PC-9 (cell line): ENCODE measurements at regions not wholly inside any gene's neighbourhood (a gene's known extent, or its start where the extent isn't known, plus 50 kb on each side); places are given as distances from the start of the nearest gene placed in this dataset.

Experiments used
- BruUV-seq: library from RNA; stranded (reverse); fragments of 400-500 nt; replicated peaks from 2 replicates; lab custom pipeline; 2021; lab: Mats Ljungman, UMichigan
- CTCF ChIA-PET: fragments of 300-600 bp; sonication (Branson Sonifier 250); formaldehyde crosslinking; loops from one replicate; lab custom pipeline; 2022; ENCODE audit warnings: antibody characterized with exemption; lab: Charles Lee
- POLR2A ChIA-PET: fragments of 300-600 bp; sonication (Branson Sonifier 250); formaldehyde crosslinking; loops from one replicate; lab custom pipeline; 2022; ENCODE audit warnings: antibody characterized with exemption; ENCODE audit not compliant: unreplicated experiment; lab: Charles Lee
- DNase-seq, 2 experiments: peaks; one replicate each; pipeline versions ENCODE4 v3.0.0 to v3.0.0-alpha.2; 2015 to 2022; ENCODE audit warnings: mixed read lengths in 1 of 2
- H2AFZ ChIP-seq: fragments of 200-600 bp; sonication (generic); 2 replicates; pipeline ENCODE4 v1.8.1; 2017; ENCODE audit warnings: antibody characterized with exemption
- H3F3A ChIP-seq: fragments of 200-600 bp; sonication (generic); 2 replicates; pipeline ENCODE4 v1.8.1; 2017; ENCODE audit warnings: antibody characterized with exemption, mild to moderate bottlenecking, low read depth; ENCODE audit not compliant: insufficient read depth
- H3K27ac ChIP-seq: fragments of 200-600 bp; sonication (generic); 2 replicates; pipeline ENCODE4 v1.6.1; 2016; ENCODE audit warnings: mixed run types
- H3K27me3 ChIP-seq: fragments of 200-600 bp; sonication (generic); 2 replicates; pipeline ENCODE4 v1.6.1; 2016; ENCODE audit warnings: low read depth, mixed run types; ENCODE audit not compliant: insufficient read depth
- H3K36me3 ChIP-seq: fragments of 200-600 bp; sonication (generic); 2 replicates; pipeline ENCODE4 v1.6.1; 2016; ENCODE audit warnings: low read depth, mixed run types
- H3K4me1 ChIP-seq: fragments of 200-600 bp; sonication (generic); replicated peaks from 2 replicates; pipeline ENCODE4 v1.6.1; 2016; ENCODE audit warnings: mixed run types; ENCODE audit not compliant: insufficient read depth
- H3K4me2 ChIP-seq: fragments of 200-600 bp; sonication (generic); 2 replicates; pipeline ENCODE4 v1.6.1; 2017; ENCODE audit warnings: mixed run types
- H3K4me3 ChIP-seq: fragments of 200-600 bp; sonication (generic); 2 replicates; pipeline ENCODE4 v1.6.1; 2016; ENCODE audit warnings: mixed run types
- H3K79me2 ChIP-seq: fragments of 200-600 bp; sonication (generic); 2 replicates; pipeline ENCODE4 v1.6.1; 2017; ENCODE audit warnings: low read depth, mixed run types
- H3K9me2 ChIP-seq: fragments of 200-600 bp; sonication (generic); 2 replicates; pipeline ENCODE4 v1.8.1; 2017; ENCODE audit warnings: mild to moderate bottlenecking; ENCODE audit not compliant: insufficient read depth
- H3K9me3 ChIP-seq: fragments of 200-600 bp; sonication (generic); 2 replicates; pipeline ENCODE4 v1.8.1; 2016; ENCODE audit warnings: low read depth; ENCODE audit not compliant: insufficient read depth
- H4K20me1 ChIP-seq: fragments of 200-600 bp; sonication (generic); 2 replicates; pipeline ENCODE4 v1.8.1; 2017; ENCODE audit not compliant: insufficient read depth
- CTCF ChIP-seq: fragments of 200-600 bp; sonication (generic); conservative IDR thresholded peaks from 2 replicates; pipeline ENCODE4 v1.6.1; 2017; ENCODE audit warnings: mixed run types, antibody characterized with exemption, mild to moderate bottlenecking, moderate library complexity
- EZH2 ChIP-seq: fragments of 200-600 bp; sonication (generic); IDR thresholded peaks from 2 replicates; pipeline ENCODE4 v1.8.0; 2017; ENCODE audit warnings: antibody characterized with exemption, low read depth
- intact Hi-C: fragments of 100-400 bp; cut with micrococcal nuclease; formaldehyde crosslinking; loops from one replicate; pipeline ENCODE4 v1.10.0; 2022; ENCODE audit not compliant: unreplicated experiment

DNA sequence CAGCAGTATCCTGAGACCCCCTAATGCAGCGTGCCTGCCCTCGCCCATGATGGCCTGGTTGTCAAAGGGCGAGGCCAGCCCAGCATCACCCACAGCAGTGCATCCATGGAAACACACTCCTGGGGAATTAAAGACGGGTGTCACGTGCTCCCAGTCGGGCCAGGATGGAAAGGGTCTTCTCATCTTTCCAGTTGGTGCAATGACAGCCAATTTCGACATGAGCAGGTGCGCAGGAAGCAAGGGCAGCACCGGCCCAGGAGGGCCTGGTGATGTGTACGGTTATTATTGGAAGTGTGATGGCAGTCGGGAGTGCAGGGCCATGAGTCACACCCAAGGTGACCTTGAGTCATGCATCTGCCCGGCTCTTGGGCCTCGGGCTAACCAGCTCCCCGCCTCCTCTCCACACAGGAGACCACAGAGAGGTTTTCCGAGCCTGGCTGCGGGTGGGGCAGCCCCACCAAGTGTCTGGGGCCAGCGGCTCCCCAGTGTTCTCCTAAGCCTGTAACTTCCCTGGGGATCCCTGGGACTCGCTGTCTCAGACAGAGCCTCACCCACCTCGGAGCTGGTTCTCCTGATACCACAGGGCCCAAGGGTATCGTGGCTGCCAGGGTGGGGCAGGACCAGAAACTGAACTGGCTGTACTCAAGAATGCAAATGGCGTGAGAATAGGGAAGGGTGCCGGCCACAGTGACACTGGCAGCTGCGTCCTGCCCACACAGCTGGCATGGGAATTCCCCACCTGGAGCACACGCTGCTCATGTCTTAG, 119.8 kb downstream of the SIK1 start:
- ChIA-PET POLR2A (interaction anchor here (0.6 to 0.7 kb wide), 4 partner anchors 66 to 1695 kb away, joined by 3 to 6 read pairs (median 3); no protein-coding TSS in a partner anchor), CTCF (no interaction called here)
- H3K4me2 ChIP-seq, result peak overlapping the region; percentile 51
- intact Hi-C loops, result no loop called here
- H3K27ac ChIP-seq, result no peak overlapping the region
- peaks cover 7% of the 10 kb centered on the region; the same call in 1 of the 2 replicates for H3K4me1 ChIP-seq
- H3K36me3 ChIP-seq, result no peaks in the 10 kb centered on the region
- no peak overlapping the region for H3K4me3 ChIP-seq
- H3F3A ChIP-seq, result no peaks in the 10 kb centered on the region
- H2AFZ ChIP-seq, result no peak overlapping the region
- peak; percentile 65 to 75 for DNase-seq
- H3K9me2 ChIP-seq, result no peaks in the 10 kb centered on the region
- H3K9me3 ChIP-seq, result no peaks in the 10 kb centered on the region
- H3K27me3 ChIP-seq, result no peaks in the 10 kb centered on the region
- H4K20me1 ChIP-seq, result no peaks in the 10 kb centered on the region
- no peaks in the 10 kb centered on the region for H3K79me2 ChIP-seq
- BruUV-seq, result no TSS peak
- TF ChIP-seq EZH2 (no peak), CTCF (no peak)

- TF ChIP-seq CTCF (no peak), EZH2 (no peak)
- no TSS peak for BruUV-seq
- no peak for DNase-seq
- H3K9me3 ChIP-seq, result no peaks in the 10 kb centered on the region
- no peak overlapping the region for H3K4me3 ChIP-seq
- H3K4me1 ChIP-seq, result peaks cover 7% of the 10 kb centered on the region; the same call in 1 of the 2 replicates
- H3K27me3 ChIP-seq, result no peaks in the 10 kb centered on the region
- H3K4me2 ChIP-seq, result no peak overlapping the region
- H3F3A ChIP-seq, result no peaks in the 10 kb centered on the region
- no peaks in the 10 kb centered on the region for H3K79me2 ChIP-seq
- CTCF ChIA-PET, result no interaction called here
- no peaks in the 10 kb centered on the region for H3K9me2 ChIP-seq
- intact Hi-C loops, result no loop called here
- no peaks in the 10 kb centered on the region for H3K36me3 ChIP-seq
- H2AFZ ChIP-seq, result no peak overlapping the region
- H4K20me1 ChIP-seq, result no peaks in the 10 kb centered on the region
- POLR2A ChIA-PET, result no interaction called here
- no peak overlapping the region for H3K27ac ChIP-seq
Measured at GRCh38 chr21:43306391-43306790, 120.5 kb downstream of the SIK1 start.

- Histone ChIP-seq H3K27ac (no peak overlapping the region), H3K9me2 (no peaks in the 10 kb centered on the region), H3K9me3 (no peaks in the 10 kb centered on the region), H4K20me1 (no peaks in the 10 kb centered on the region), H3K79me2 (no peaks in the 10 kb centered on the region), H3F3A (no peaks in the 10 kb centered on the region), H3K36me3 (no peaks in the 10 kb centered on the region), H3K4me2 (no peak overlapping the region), H3K4me3 (no peak overlapping the region), H2AFZ (no peak overlapping the region), H3K27me3 (no peaks in the 10 kb centered on the region), H3K4me1 (peaks cover 7% of the 10 kb centered on the region; the same call in 1 of the 2 replicates)
- DNase-seq, result no peak
- intact Hi-C loops, result no loop called here
- BruUV-seq, result no TSS peak
- CTCF ChIA-PET, result no interaction called here
- no peak for TF ChIP-seq CTCF
- no peak for TF ChIP-seq EZH2
- POLR2A ChIA-PET, result no interaction called here
Measured at GRCh38 chr21:43305811-43306311, 121.1 kb downstream of the SIK1 start.
